NCI-H526 (cell line): ENCODE measurements at regions not wholly inside any gene's neighbourhood (a gene's known extent, or its start where the extent isn't known, plus 50 kb on each side); places are given as distances from the start of the nearest gene placed in this dataset.
"Not testable (repeated sequence)": the region's sequence is repeated elsewhere in the genome, so short reads cannot be mapped to it uniquely, and the experiment has no call there.

Experiments
- DNase-seq, 2 experiments: peaks; one replicate each; lab custom pipeline; 2025; lab: John Stamatoyannopoulos, UW

- DNase-seq, result no peak
These were observed 143.8 kb downstream of the FGF1 start for GRCh38 chr5:142542078-142542477.

- no peak for DNase-seq
These were observed 144.9 kb downstream of the FGF1 start for GRCh38 chr5:142540922-142541422.

- no peak for DNase-seq
These were observed 146.6 kb downstream of the FGF1 start for GRCh38 chr5:142539154-142539740.

- no peak for DNase-seq
These were observed 148.0 kb downstream of the FGF1 start for GRCh38 chr5:142537938-142538337.

GRCh38 chr5:142532781-142533176 lies 153.1 kb downstream of the FGF1 start:
- no peak for DNase-seq

GRCh38 chr5:142531977-142532780 lies 153.7 kb downstream of the FGF1 start:
- no peak for DNase-seq

GRCh38 chr5:142530904-142531303 lies 155.0 kb downstream of the FGF1 start:
- no peak for DNase-seq

- DNase-seq, result no peak
These were observed 156.1 kb downstream of the FGF1 start for GRCh38 chr5:142529626-142530278.

- no peak for DNase-seq
These were observed 158.1 kb downstream of the FGF1 start for GRCh38 chr5:142527664-142528295.

GRCh38 chr5:142527234-142527633 lies 158.7 kb downstream of the FGF1 start:
- DNase-seq, result no peak

GRCh38 chr5:142522983-142523382 lies 162.9 kb downstream of the FGF1 start:
- no peak for DNase-seq

GRCh38 chr5:142521706-142522105 lies 164.2 kb downstream of the FGF1 start:
- no peak for DNase-seq

GRCh38 chr5:142520885-142521284 lies 165.0 kb downstream of the FGF1 start:
- DNase-seq, result no peak

GRCh38 chr5:142519913-142520312 lies 166.0 kb downstream of the FGF1 start:
- DNase-seq, result not testable (repeated sequence)

- DNase-seq, result no peak
These were observed 168.1 kb downstream of the FGF1 start for GRCh38 chr5:142517840-142518239.

GRCh38 chr5:142516732-142517131 lies 169.2 kb downstream of the FGF1 start:
- no peak for DNase-seq

GRCh38 chr5:142515036-142515435 lies 170.9 kb downstream of the FGF1 start:
- no peak for DNase-seq

GRCh38 chr5:142514196-142514595 lies 171.7 kb downstream of the FGF1 start:
- no peak for DNase-seq

- DNase-seq, result no peak
These were observed 173.5 kb downstream of the FGF1 start for GRCh38 chr5:142512043-142513042.

- no peak for DNase-seq
These were observed 174.5 kb downstream of the FGF1 start for GRCh38 chr5:142511358-142511757.

GRCh38 chr5:142509026-142509425 lies 176.9 kb downstream of the FGF1 start:
- DNase-seq, result no peak
